Heart left ventricle (tissue), 16 donors: ENCODE measurements at regions not wholly inside any gene's neighbourhood (a gene's known extent, or its start where the extent isn't known, plus 50 kb on each side); places are given as distances from the start of the nearest gene placed in this dataset.

Experiments used
- ATAC-seq, 4 donors: fragments of 200-7000 bp; cut with Tn5 transposase; one replicate each; pipeline ENCODE4 v1.9.1; 2020 to 2022; ENCODE audit warnings: moderate library complexity in 4 of 4, mild to moderate bottlenecking in 3 of 4, moderate number of reproducible peaks in 1 of 4
- DNase-seq, 5 donors: peaks; one replicate each; pipeline ENCODE4 v3.0.0-alpha.2; 2020
- H3K27ac ChIP-seq, 12 donors: fragments of 200-600 bp; sonication (generic) in 4 of 12; one replicate each; pipeline versions ENCODE4 v1.5.0 to v1.8.0; 2016 to 2022; ENCODE audit warnings: mild to moderate bottlenecking in 2 of 12
- H3K27me3 ChIP-seq, 9 donors: fragments of 200-600 bp; sonication (generic) in 2 of 9; one replicate each; pipeline versions ENCODE4 v1.5.1 to v1.8.0; 2016 to 2022; ENCODE audit warnings: mild to moderate bottlenecking in 3 of 9
- H3K36me3 ChIP-seq, 9 donors: fragments of 200-600 bp; sonication (generic) in 2 of 9; one replicate each; pipeline versions ENCODE4 v1.5.0 to v1.8.0; 2018 to 2022; ENCODE audit warnings: mild to moderate bottlenecking in 2 of 9
- H3K4me1 ChIP-seq, 12 donors: fragments of 200-600 bp; sonication (generic) in 4 of 12; one replicate each; pipeline versions ENCODE4 v1.5.0 to v1.8.0; 2016 to 2022; ENCODE audit warnings: mild to moderate bottlenecking in 3 of 12
- H3K4me3 ChIP-seq, 12 donors: fragments of 200-600 bp; sonication (generic) in 4 of 12; one replicate each; pipeline versions ENCODE4 v1.5.0 to v1.8.0; 2017 to 2022; ENCODE audit warnings: mild to moderate bottlenecking in 9 of 12, moderate library complexity in 4 of 12
- H3K9me3 ChIP-seq, 12 donors: fragments of 200-600 bp; sonication (generic) in 4 of 12; one replicate each; pipeline versions ENCODE4 v1.5.0 to v1.8.0; 2016 to 2022; ENCODE audit warnings: mild to moderate bottlenecking in 1 of 12
- POLR2A ChIP-seq, 2 donors: fragments of 450-650 bp; IDR thresholded peaks; one replicate each; pipeline ENCODE4 v1.6.1; 2017; ENCODE audit warnings: antibody characterized with exemption in 2 of 2, mild to moderate bottlenecking in 2 of 2, moderate library complexity in 2 of 2
- WGBS, 4 donors: extraction: QIAGEN DNeasy Blood & Tissue Kit in 2 of 4; methylation state at CpG; one replicate each; pipeline versions ENCODE4 v1.1.5 to v1.1.7; 2013 to 2018; 5-methylcytosine and 5-hydroxymethylcytosine counted together
- intact Hi-C, 10 donors: fragments of 100-400 bp; cut with DNase I; formaldehyde crosslinking; loops; one replicate each; pipeline versions ENCODE4 v1.11.1 to v1.14.2; 2022
- TF ChIP-seq, protein P1 (sequence below), 12 donors: fragments of 200-600 bp; sonication (generic) in 4 of 12; IDR thresholded peaks; one replicate each; pipeline versions ENCODE4 v1.5.0 to v1.8.0; 2018 to 2022; ENCODE audit warnings: antibody characterized with exemption in 12 of 12, mild to moderate bottlenecking in 5 of 12
- donor health status: ischemic (EF 13 %, LVEDD 7.1; RV severe dilation, severe dysfunction).
- donor health status: healthy with polysubstance abuse.
- donor health status: DM: no; HTN: yes; CAD: no.
- donor health status: DM: no; HTN: no; CAD: no.
- donor health status: ischemic (EF 25% LVEDD 6.9; RV normal size, moderate dysfunction).
- donor health status: ischemic (EF 25% LVEDD 5.7; RV mildly dilated, moderate dysfunction).
- donor health status: healthy.
- donor health status: DM: yes; HTN: yes; CAD: no.
- donor health status: ischemic (EF 35%, LVEDD 5.7; RV mildly dilated, moderate dysfunction).
- donor health status: nonischemic (EF 11% LVEDD 7.7; RV severe dilation, severe dysfunction).
- donor health status: DM: yes; HTN: yes; CAD: no.
- donor health status: PGD.
- donor health status: ischemic (EF 29% LVEDD 5.4; RV normal size, mild dysfunction).
- donor health status: nonischemic (EF 23%, LVEDD 6.1; RV moderate dilation, normal function).

DNA sequence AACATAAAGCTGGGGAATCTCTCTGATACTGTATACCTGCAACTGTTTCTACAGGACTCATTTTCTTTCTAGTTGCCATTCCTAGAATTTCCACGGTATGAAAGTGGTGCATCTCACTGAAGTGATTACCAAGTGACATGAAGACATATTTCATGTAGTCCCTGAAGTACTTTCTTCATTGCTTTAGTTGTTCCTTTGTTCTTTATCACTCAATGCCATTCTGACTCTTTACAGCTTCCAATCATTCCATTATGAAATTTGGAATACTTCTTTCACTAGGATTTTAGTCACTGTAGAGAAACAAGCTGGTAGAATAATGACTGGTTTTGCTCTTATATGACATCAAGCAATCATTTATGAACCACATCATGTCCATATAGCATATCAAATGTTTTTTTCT is 645.1 kb downstream of the CDH18 start:
- H3K27ac ChIP-seq: no peak overlapping the region
- H3K9me3 ChIP-seq: peaks cover 0 to 10% (median 3%) of the 10 kb centered on the region in 12 donors
- ATAC-seq (no peak), DNase-seq (no peak)
- intact Hi-C loops: no loop called here
- H3K4me3 ChIP-seq: no peak overlapping the region
- 37 to 47% (median 41%) methylated on average over 1 of the region's 1 CpG for WGBS, 4 donors
- H3K36me3 ChIP-seq: no peaks in the 10 kb centered on the region
- no peaks in the 10 kb centered on the region for H3K27me3 ChIP-seq
- no peaks in the 10 kb centered on the region for H3K4me1 ChIP-seq
- TF ChIP-seq, protein P1, sequence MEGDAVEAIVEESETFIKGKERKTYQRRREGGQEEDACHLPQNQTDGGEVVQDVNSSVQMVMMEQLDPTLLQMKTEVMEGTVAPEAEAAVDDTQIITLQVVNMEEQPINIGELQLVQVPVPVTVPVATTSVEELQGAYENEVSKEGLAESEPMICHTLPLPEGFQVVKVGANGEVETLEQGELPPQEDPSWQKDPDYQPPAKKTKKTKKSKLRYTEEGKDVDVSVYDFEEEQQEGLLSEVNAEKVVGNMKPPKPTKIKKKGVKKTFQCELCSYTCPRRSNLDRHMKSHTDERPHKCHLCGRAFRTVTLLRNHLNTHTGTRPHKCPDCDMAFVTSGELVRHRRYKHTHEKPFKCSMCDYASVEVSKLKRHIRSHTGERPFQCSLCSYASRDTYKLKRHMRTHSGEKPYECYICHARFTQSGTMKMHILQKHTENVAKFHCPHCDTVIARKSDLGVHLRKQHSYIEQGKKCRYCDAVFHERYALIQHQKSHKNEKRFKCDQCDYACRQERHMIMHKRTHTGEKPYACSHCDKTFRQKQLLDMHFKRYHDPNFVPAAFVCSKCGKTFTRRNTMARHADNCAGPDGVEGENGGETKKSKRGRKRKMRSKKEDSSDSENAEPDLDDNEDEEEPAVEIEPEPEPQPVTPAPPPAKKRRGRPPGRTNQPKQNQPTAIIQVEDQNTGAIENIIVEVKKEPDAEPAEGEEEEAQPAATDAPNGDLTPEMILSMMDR (IDR thresholded peaks at IDR 0.05): no peak
- no peak for TF ChIP-seq POLR2A (IDR thresholded peaks at IDR 0.05)

DNA sequence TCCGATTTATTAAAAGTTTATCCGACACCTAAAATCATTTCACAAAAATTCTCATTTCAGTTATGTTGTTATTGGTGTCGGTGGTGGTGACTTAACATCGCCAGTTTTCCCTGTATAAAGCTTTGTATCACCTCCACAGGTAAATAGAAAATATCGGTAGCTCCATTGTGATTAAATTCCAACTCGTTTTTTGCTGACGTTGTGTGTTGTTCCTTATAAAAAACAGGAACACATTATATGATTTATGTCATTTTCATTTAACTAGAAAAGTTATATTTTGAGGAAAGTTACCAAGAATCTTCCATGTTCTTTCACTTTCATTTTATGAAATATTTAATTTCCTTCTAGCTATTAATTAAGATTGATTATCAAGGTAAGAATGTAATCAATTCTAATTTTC is 635.9 kb downstream of the CDH18 start:
- Histone ChIP-seq H3K36me3 (no peaks in the 10 kb centered on the region), H3K9me3 (peaks cover 0 to 7% (median 0%) of the 10 kb centered on the region in 12 donors), H3K27ac (no peak overlapping the region), H3K4me1 (no peaks in the 10 kb centered on the region), H3K4me3 (no peak overlapping the region), H3K27me3 (no peaks in the 10 kb centered on the region)
- no peak for ATAC-seq
- intact Hi-C loops: no loop called here
- TF ChIP-seq, protein P1 (IDR thresholded peaks at IDR 0.05): no peak
- no peak for TF ChIP-seq POLR2A (IDR thresholded peaks at IDR 0.05)
- 84 to 88% (median 86%) methylated on average over 7 of the region's 7 CpGs for WGBS, 4 donors
- no peak for DNase-seq

DNA sequence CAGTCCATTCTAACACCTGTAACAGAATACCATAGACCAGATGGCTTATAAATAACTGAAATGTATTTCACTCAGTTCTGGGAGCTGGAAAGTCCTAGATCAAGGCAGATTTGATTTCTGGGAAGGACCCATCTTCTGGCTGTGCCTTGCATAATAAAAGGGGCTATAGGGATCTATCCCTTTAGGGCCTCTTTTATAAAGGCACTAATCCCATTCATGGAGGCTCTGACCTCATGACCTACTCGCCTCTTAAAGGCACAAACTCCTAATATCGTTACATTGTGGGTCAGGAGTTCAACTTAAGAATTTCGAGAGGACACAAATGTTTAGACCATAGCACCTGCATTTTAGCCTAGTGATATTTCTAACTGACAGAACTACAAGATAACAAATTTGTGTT is 619.0 kb downstream of the CDH18 start:
- ATAC-seq (no peak), DNase-seq (no peak)
- Histone ChIP-seq H3K36me3 (no peaks in the 10 kb centered on the region), H3K4me1 (no peaks in the 10 kb centered on the region), H3K27ac (no peak overlapping the region), H3K27me3 (no peaks in the 10 kb centered on the region), H3K4me3 (no peak overlapping the region), H3K9me3 (peaks cover 0 to 5% (median 0%) of the 10 kb centered on the region in 12 donors)
- WGBS, 4 donors: 64 to 79% (median 73%) methylated on average over 3 of the region's 3 CpGs
- intact Hi-C loops: no loop called here
- TF ChIP-seq, protein P1 (IDR thresholded peaks at IDR 0.05): no peak
- TF ChIP-seq POLR2A (IDR thresholded peaks at IDR 0.05): no peak

DNA sequence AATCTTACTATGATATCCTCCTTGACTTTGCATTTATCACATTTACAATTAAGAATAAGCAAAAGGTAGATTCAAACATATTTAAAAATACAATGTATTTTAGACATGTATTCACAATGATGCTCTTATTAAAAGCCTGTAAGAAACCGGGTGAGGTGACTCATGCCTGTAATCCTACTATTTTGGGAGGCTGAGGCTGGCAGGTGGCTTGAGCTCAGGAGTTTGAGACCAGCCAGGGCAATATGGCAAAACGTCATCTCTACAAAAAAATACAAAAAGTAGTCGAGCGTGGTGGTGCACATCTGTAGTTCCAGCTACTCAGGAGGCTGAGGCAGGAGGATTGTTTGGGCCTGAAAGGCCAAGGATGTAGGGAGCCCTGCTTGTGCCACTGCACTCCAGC is 618.4 kb downstream of the CDH18 start:
- Histone ChIP-seq H3K36me3 (no peaks in the 10 kb centered on the region), H3K4me1 (no peaks in the 10 kb centered on the region), H3K27ac (no peak overlapping the region), H3K4me3 (no peak overlapping the region), H3K27me3 (no peaks in the 10 kb centered on the region), H3K9me3 (peaks cover 0 to 5% (median 0%) of the 10 kb centered on the region in 12 donors)
- DNase-seq: no peak
- TF ChIP-seq, protein P1 (IDR thresholded peaks at IDR 0.05): no peak
- no peak for TF ChIP-seq POLR2A (IDR thresholded peaks at IDR 0.05)
- no peak for ATAC-seq
- intact Hi-C loops: no loop called here
- WGBS, 4 donors: 74 to 86% (median 82%) methylated on average over 4 of the region's 4 CpGs
